CD4-positive, alpha-beta T cell treated with Interleukin-21 for 1 hour (primary cell): ENCODE measurements at regions not wholly inside any gene's neighbourhood (a gene's known extent, or its start where the extent isn't known, plus 50 kb on each side); places are given as distances from the start of the nearest gene placed in this dataset.
"Not testable (repeated sequence)": the region's sequence is repeated elsewhere in the genome, so short reads cannot be mapped to it uniquely, and the experiment has no call there.

Experiments used
- DNase-seq: peaks from one replicate; pipeline ENCODE4 v3.0.0-alpha.2; 2020

DNA sequence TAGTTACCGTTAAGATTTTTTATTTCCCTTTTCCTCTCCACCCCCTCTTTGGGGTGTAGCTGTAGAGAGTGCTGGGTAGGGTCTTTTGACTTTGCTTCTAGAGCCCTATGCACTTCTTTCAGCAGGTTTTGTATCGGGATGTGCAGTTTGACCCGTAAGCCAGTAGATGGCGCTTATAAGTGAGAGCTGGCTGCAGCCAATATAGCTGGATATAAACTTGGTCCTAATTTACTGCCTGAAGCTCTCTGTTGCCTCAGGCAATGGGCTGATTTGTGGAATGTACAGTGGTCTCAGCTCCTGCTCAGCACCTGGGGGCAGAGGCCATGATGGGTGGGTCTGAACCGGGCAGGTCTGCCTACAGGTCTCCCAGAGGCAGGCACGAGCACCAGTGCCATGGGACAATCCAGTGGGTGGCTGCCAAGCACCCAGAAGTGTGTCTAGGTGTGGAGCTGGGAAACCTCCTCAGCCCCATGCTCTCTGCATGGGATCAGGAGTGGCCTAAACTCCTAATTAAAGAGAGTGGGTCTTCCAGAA lies 146.5 kb downstream of the SPANXN1 start:
- DNase-seq, result no peak

DNA sequence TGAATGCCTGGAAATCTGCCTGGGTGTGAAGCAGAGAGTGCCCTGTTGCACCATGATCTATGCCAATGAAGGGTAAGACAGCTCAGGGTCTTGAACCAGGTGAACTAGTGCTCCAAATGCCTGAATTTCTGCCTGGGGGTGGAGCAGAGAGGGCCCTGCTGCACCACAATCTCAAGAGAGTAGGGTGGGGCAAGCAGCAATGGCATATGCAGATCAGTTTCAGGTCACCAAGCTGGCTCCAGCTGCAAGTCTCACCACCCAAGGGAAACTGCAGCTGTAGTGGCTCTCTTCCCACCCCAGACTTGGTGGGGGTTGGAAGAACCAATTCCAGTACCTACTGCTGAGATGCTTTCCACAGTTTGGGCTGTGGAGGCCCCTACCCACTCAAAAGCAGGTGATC lies 147.0 kb downstream of the SPANXN1 start:
- DNase-seq, result no peak

DNA sequence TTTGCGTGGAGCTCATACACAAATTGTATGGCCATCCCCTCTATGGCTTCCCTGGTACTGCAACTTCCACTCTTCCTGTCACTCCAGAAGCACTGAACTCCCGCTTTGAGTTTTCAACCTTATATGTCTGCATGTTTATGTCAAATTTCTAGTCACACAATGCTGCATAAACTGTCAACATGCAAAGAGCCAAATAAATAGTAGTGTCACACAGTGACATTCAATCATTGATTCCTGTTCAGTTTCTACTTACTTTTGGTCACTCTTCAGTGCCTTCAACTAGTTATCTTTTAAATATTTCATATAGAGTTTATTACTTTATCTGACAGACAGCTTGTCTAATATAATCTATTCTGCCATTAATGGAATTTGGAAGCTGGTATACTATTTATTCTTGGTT lies 149.3 kb downstream of the SPANXN1 start:
- no peak for DNase-seq

DNA sequence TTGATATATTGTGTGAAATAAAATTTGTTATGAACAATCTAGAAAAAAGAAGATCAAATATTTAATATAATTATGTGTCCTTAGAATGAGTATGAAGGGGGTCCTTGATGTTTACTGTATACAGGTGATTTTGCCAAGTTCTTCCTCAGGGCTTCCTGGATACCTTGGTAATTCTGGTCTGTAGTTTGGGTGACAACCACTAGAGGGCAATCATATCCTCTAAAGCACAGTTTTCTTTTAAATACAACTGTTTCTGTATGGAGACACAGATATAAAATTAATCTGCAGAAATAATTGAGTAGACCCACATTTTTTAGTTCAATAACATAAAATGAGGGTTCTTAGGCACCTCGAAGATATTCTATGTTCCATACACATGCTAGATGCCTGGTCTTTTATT lies 157.7 kb downstream of the SPANXN1 start:
- peak; percentile 0 for DNase-seq

DNA sequence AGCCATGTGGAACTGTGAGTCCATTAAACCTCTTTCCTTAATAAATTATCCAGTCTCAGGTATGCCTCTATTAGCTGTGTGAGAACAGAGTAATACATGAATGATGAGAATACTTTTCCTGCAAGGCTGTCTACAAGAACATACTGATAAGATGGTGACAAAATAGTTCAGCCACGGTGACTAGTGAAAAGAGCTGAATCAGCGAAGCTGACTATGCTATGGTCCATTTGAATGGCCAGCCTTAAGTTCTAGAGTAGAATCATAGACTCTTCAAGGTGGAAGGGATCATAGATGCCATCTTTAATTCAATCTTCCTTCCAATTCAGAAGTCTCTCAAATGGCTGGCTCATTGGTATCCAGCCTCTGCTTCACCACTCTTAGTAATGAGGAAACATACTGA lies 163.3 kb downstream of the SPANXN1 start:
- DNase-seq, result no peak

DNA sequence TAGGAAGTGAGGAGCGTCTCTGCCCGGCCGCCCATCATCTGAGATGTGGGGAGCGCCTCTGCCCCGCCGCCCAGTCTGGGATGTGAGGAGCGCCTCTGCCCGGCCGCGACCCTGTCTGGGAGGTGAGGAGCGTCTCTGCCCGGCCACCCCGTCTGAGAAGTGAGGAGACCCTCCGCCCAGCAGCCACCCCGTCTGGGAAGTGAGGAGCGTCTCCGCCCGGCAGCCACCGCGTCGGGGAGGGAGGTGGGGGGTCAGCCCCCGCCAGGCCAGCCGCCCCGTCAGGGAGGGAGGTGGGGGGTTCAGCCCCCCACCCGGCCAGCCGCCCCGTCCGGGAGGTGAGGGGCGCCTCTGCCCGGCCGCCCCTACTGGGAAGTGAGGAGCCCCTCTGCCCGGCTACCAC lies 188.9 kb downstream of the SPANXN1 start:
- not testable (repeated sequence) for DNase-seq

DNA sequence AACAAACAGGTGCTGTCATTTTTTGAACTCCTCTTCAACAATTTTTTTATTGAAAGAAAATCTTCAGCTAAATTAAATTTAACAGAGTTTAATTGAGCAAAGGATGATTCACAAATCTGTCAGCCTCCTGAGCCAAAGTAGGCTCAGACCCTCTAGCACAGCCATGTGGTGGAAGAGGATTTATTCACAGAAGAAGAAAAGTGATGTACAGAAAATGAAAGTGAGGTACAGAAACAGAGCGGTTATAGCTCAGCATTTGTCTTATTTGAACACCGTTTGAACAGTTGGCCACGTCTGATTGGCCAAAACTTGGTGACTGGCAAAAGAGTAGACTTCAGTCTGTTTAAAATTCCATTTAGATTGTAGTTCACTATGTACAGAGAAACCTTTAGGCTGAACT lies 217.3 kb downstream of the SPANXN1 start:
- no peak for DNase-seq

DNA sequence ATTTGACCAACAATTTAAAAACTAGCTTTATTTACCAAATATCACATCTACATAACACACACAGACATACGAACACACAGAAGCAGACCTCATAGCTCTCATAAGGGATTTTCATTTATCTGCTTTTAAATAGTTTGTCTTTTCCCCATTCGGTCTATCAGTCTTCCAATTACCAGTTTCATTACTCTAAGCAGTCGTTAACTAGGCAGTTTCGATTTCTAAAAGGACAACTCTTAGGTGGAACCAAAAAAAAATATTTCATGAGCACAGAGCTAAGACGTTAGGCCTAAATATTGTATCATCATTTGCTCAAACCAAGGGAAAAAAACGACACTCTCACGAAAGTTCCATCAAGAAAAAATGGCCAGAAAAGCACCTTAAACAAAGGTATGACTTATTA lies 228.4 kb downstream of the SPANXN1 start:
- no peak for DNase-seq

DNA sequence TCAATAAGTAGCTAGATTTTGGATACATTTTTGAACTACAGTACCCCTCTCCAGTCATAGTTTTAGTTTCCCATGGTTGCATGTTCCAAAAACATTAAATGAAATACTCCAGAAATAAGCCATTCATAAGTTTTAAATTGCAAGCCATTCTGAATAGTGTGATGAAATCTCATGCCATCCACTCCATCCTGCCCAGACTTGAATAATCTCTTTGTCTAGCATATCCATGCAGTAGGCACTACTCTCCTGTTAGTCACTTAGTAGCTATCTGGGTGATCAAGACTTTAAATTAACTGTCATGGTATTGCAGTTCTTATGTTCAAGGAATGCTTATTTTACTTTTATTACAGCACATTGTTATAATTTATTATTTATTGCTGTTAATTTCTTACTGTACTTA lies 237.4 kb downstream of the SPANXN1 start:
- no peak for DNase-seq

DNA sequence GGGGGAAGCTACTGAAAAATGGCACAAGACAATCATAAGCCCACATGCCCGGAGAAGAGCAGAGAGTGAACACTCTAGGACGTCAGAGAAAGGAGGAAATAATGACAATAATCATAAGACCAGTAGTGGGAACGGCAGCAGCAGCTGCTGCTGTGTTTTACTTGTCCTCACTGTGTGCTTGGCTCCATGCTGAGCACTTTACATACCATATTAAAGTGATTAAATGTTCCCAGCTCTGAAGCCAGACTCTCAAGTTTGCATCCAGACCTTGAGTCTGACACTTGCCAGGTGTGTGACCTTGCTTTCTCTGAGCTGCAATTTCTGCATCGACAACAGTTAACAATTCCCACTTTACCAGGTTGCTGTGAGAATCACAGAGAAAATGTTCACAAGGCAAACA lies 255.4 kb downstream of the SPANXN1 start:
- DNase-seq, result no peak

DNA sequence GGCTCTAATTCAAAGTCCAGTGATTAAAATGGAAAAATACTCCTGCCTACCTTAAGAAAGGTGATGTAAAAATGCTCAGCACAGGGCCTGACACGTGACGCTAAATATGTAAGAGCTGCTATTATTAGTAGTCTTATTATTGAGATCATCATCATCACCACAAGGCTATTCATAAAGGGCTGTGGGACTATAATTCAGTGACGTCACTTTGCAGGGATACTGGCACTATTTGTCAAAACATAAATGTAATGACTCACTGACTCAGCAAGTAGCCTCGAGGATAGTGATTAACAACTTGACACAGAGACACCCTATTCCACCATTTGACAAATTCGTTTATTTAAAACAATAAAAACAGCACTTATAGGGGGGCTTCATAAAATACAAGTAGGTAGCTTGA lies 258.9 kb downstream of the SPANXN1 start:
- no peak for DNase-seq

DNA sequence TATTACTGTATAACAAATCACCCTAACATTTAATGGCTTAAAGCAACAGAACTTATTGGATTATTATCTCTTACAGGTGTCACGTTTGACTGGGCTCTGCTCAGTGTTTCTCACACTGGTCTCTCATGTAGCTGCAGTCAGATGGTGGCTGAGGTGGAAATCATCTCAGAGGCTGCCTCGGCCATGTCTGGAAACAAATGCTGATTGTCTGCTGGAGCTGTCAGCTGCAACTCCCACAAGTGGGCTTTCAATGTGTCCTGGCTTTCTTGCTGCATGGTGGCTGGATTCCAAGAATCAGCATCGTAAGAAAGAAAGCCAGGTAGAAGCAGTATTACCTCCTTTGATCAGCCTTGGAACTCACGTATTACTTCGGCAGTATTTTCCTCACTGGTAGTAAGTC lies 277.6 kb downstream of the SPANXN1 start:
- DNase-seq, result no peak

DNA sequence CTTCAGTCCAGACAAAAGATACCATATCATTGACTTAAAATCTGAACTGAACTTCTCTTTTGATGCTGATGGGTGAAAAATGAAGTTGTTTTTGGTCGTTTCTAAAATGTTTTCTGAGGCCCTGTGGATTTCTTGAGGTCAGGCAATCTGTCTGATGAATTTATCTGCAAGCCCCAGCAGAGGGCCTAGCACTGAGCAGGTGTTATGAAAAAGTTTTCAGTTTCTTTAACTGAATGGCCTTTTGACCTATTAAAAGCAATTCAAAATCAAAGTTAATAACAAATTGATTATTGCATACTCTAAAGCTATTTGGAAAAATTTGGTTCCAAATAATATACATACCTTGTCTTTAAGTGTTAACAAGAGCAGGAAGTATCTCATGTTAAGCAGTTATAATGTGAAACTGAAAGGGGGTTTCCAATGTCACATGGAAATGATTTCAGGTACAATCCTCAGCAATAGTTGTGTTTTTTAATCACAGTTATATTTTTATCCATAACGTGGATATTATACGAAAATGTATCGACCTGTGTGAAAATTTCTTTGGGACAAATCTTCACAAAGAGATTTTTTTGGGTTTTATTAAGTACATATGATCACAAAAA lies 285.0 kb downstream of the SPANXN1 start:
- no peak for DNase-seq

DNA sequence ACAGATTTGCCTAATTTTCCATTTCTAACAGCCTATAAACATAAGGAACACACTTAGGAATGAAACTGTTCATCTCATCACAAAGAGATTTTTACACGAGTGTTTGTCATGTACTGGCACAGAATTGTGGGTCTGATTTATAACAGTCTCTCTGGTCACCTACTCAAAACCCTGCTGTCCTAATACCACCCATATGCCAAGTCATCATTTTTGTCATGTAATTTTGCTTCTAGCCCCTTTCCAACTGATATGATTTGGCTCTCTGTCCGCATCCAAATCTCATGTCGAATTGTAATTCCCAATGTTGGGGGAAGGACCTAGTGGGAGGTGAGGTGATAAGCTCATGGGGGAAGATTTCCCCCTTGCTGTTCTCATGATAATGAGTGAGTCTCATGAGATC lies 284.1 kb upstream of the SLITRK2 start:
- no peak for DNase-seq

DNA sequence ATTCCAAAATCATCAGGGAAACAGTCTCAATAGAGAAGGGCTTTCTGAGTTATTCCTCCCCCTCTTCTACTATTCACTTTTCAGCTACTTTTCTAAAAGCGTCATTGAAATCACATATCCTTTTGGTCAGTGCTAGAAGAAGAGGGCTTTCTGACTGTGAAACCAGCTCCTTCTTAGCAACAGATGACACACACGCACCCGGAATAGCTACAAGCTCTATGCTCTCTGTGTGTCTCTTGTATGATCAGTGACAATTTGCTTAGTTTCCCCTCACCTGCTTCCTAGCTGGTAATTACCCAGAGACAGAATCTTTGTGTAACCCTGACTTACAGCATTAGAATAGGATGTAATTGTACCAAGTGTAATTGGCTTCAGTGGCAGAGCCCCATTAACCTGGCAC lies 268.1 kb upstream of the SLITRK2 start:
- no peak for DNase-seq

DNA sequence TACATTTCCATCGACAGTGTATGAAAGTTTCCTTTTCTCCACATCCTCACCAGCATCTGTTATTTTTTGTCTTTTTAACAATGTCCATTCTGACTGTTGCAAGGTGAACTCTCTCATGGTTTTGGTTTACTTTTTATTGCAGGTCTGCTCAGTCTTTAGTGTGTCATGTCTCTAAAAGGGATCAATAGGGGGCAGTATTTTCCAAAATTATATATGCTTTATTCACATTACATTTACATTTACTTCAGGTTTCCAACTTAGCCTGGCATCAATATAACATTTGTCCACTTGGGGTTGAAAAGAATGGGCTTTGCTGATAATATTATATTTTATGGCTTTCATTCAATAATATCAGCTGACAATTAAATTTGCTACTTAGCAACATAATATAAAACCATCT lies 265.0 kb upstream of the SLITRK2 start:
- no peak for DNase-seq

DNA sequence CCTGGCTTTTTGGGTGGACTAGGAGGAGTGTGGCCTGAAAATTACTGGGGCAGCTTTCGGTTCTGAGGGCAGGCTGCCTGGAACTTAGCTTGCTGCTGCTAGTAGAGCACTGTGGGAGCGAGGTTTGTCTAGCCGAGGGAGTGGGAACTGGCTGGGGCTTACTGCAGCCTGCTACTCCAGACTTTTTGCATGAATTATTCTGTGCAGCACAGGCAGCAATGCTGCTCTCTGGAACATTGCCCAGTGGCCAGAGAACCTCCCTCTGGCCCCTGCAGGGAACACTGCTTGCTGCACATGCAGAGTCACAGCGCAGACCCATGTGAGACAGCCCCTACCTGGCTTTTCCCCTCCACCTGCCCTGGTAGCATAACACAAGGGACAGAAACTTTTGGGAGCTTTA lies 263.9 kb upstream of the SLITRK2 start:
- no peak for DNase-seq

DNA sequence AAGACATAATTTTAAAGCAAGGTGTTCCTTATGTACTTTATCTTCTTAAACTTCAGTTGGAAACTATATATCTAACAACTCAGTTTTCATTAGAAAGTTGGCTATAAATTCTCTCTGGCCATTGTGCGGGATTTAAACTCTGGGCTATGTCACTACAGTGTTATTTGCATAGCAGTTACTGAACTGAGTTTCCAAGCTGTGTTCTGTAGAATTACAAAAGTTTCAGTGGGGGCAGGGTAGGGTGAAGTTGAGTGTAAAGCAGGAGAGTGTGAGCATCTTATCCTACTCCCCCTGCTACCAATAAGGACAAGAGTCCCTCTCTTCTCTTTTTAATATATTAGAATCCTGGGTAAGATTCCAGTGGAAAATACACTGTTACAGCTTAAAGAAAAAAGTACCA lies 254.5 kb upstream of the SLITRK2 start:
- no peak for DNase-seq

DNA sequence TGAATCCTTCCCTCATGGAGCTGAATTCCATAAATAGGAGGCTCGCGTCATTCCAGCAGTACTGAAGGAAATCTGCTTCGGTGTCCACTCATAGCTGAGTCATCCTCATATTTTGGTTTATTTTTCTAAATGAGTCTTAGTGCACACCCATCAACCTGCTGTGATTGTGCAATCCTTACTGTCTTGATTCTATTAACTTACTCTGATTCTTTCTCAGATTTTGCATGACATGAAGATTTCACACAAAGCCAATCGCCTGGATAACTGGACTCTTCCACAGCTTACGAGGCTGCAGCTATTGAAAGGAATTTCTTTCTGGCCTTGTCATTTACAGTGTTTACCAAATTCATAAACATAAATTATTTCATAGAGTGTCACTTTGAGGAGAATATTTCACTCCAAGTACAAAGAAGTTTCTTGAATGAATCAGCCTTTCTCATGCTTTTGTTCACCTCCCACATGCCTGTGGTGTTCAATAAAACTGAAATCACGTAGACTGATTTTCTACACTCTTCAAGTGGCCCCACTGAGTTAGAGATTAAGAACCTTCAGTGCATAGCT lies 207.6 kb upstream of the SLITRK2 start:
- no peak for DNase-seq

DNA sequence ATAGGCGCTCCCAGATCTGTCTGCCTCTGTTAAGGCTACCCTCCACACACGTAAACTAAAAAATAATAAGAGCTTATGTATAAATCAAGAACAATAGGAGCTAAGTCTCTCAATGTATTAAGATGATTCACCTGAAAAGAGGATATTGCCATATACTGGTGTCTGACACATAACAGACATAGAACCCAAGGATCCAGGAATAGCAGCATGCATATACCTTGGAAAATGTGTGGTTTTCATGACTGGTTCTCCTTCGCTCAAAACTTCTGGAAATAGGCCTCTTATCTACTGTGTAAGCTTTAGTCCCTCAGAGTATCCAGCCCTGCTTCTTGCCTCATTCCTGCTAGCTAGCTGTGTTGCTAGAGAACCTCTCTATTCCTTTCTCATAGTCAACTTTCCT lies 203.7 kb upstream of the SLITRK2 start:
- DNase-seq, result no peak

DNA sequence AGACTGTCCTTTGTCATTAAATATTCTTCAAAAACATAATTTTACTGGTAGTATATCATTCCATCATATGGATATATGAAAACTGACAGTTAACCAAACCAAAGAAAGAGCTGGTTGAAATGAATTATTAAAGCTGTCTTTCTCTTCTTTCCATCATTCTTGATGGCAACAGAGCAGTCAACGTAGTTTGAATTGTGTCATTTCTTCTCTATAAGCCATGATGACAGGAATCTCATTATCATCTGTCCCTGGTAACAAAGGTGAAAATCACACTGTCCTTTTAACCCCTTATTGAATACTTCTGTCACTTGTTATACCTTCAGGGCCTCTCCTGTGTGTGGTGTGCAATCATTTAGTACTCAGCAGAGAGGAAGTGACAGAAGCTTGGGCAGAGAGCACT lies 197.0 kb upstream of the SLITRK2 start:
- DNase-seq, result no peak

DNA sequence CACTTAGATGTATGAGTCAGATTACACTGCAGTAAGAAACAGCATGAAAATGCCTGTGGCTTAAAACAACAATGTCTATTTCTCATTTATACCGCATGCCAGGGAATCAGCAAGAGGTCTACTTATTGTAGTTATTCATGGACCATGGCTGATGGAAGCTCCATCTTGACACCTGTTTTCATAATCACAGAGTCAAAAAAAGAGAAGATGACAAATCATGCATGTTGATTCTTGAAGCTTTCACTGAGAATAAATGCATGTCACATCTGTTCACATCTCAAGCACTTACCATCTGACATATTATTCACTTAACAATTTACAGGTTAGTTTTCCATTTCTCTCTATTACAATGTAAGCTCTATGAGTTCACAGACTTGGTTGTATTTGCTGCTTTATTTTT lies 194.2 kb upstream of the SLITRK2 start:
- no peak for DNase-seq

DNA sequence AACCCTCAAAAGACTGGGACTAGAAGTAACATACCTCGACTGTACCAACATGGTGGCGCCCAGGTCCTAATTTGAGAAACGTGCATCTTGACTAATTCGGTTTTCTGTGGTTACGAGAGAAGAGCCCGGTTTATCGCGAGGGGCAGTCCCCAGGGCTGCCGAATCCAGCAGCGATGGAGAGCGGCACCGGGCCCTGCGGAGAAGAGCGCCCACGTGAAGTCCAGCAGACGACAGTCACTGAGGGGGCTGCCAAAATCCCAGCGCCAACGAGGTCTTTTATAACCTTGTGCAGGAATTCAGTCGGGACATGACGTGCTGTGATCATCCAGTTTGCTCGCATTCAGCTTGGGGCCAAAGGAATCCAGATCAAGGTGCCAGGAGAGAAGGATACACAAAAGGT lies 187.5 kb upstream of the SLITRK2 start:
- no peak for DNase-seq

DNA sequence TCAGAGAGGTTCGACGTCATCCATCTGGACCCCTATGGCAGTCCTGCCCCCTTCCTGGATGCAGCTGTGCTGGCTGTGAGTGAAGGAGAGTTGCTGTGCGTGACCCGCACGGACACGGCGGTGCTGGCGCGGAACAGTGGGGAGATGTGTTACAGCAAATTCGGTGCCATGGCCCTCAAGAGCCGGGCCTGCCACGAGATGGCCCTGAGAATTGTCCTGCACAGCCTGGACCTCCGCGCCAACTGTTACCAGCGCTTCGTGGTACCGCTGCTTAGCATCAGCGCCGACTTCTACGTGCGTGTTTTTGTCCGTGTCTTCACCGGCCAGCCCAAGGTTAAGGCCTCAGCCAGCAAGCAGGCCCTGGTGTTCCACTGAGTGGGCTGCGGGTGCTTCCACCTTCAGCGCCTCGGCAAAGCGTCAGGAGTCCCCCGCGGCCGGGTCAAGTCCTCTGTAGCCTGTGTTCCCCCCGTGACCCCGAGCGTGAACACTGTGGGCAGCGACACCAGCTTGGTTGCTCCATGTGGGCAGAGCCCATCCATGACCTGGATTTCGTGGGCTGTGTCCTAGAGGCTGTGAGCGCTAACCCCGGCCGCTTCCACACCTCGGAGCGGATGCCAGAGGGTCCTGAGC lies 186.7 kb upstream of the SLITRK2 start:
- DNase-seq, result no peak

DNA sequence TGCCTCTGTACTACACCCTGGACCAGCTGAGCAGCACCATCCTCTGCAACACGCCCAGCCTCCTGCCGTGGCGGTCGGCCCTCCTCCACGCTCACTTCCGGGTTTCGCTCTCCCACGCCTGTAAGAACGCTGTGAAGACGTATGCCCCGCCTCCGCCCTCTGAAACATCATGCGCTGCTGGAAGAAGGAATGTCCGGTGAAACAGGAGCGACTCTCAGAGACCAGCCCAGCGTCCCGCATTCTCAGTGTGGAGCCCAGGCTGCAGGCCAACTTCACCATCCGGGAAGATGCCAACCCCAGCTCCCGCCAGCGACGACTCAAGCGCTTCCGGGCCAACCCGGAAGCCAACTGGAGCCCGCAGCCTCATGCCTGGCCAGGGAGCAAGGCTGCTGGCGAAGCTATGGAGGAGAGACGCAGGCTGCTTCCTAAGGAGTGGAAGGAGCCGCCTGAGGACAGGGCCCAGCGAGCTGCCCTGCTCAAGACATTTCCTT lies 186.1 kb upstream of the SLITRK2 start:
- no peak for DNase-seq
